Activated T-cell treated with anti-CD3 and anti-CD28 coated beads, Interleukin-2, amount 50 U/mL, for 4 hours (primary cell): ENCODE measurements at regions not wholly inside any gene's neighbourhood (a gene's known extent, or its start where the extent isn't known, plus 50 kb on each side); places are given as distances from the start of the nearest gene placed in this dataset.

Experiments
- ATAC-seq, 2 donors: fragments of 200-7000 bp; cut with Tn5 transposase; one replicate each; pipeline ENCODE4 v1.10.0; 2021
- DNase-seq: peaks from one replicate; pipeline ENCODE4 v3.0.0-alpha.2; 2020
- H3K27me3 Mint-ChIP-seq: one replicate; pipeline ENCODE4 v1.8.0; 2021; ENCODE audit warnings: low read depth, mixed read lengths
- H3K36me3 Mint-ChIP-seq: one replicate; pipeline ENCODE4 v1.8.0; 2022; ENCODE audit warnings: mixed read lengths; ENCODE audit not compliant: insufficient read depth
- H3K4me1 Mint-ChIP-seq: one replicate; pipeline ENCODE4 v1.8.0; 2021; ENCODE audit warnings: low read depth, mixed read lengths
- H3K4me3 Mint-ChIP-seq: one replicate; pipeline ENCODE4 v1.8.0; 2021; ENCODE audit warnings: mild to moderate bottlenecking, moderate library complexity, mixed read lengths
- H3K9me3 Mint-ChIP-seq: one replicate; pipeline ENCODE4 v1.8.0; 2021; ENCODE audit warnings: mixed read lengths

DNA sequence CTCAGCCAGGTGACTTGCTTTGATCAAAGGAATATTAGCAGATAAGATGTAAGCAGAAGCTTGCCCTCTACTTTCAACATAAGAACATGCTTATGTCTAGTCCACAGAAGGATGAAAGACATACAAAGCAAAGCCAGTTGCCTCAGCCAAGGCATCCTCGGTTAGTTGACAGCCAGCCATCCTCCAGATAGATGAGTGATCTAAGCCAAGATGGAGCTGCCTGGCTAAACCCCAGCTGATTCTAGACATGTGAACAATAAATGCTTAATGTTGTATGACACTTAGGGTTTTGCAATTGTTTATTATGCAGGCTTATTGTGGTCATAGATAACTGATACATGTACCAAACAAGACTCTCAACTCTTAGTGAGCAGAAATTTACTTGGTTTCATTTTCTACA, 157.6 kb upstream of the TMTC2 start:
- Mint-ChIP-seq H3K9me3 (no peaks in the 10 kb centered on the region), H3K4me1 (no peaks in the 10 kb centered on the region), H3K36me3 (no peaks in the 10 kb centered on the region), H3K27me3 (no peaks in the 10 kb centered on the region), H3K4me3 (no peak overlapping the region)
- no peak for ATAC-seq
- no peak for DNase-seq

- H3K4me1 Mint-ChIP-seq = no peaks in the 10 kb centered on the region
- no peak overlapping the region for H3K4me3 Mint-ChIP-seq
- H3K9me3 Mint-ChIP-seq = no peaks in the 10 kb centered on the region
- DNase-seq (no peak), ATAC-seq (no peak)
- no peaks in the 10 kb centered on the region for H3K36me3 Mint-ChIP-seq
- H3K27me3 Mint-ChIP-seq = no peaks in the 10 kb centered on the region
Observed at GRCh38 chr12:82529954-82530353, 156.8 kb upstream of the TMTC2 start.

GRCh38 chr12:82530394-82530793, 156.3 kb upstream of the TMTC2 start:
- no peak overlapping the region for H3K4me3 Mint-ChIP-seq
- no peaks in the 10 kb centered on the region for H3K4me1 Mint-ChIP-seq
- no peaks in the 10 kb centered on the region for H3K9me3 Mint-ChIP-seq
- DNase-seq = no peak
- ATAC-seq = no peak
- no peaks in the 10 kb centered on the region for H3K36me3 Mint-ChIP-seq
- no peaks in the 10 kb centered on the region for H3K27me3 Mint-ChIP-seq

DNA sequence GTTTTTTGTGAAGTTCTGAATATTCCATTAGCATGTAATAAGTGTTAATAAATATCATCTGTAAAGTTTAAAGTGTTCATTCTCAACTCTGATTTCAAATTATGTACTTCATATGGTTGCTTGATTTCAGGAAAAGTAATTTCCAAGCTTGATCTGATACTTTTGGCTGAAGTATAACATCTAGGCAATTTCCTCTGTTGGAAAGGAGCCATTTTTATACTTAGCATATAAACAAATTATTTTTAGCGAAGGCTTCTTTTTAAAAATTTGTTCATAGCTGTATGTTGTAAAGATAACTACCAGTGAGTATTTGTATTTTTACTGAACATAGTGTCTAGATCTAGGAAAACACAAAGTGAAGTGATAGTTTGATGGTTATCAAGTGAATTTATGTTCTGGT, 153.4 kb upstream of the TMTC2 start:
- H3K36me3 Mint-ChIP-seq = no peaks in the 10 kb centered on the region
- ATAC-seq (no peak), DNase-seq (no peak)
- H3K4me3 Mint-ChIP-seq = no peak overlapping the region
- H3K4me1 Mint-ChIP-seq = no peaks in the 10 kb centered on the region
- no peaks in the 10 kb centered on the region for H3K9me3 Mint-ChIP-seq
- no peaks in the 10 kb centered on the region for H3K27me3 Mint-ChIP-seq

DNA sequence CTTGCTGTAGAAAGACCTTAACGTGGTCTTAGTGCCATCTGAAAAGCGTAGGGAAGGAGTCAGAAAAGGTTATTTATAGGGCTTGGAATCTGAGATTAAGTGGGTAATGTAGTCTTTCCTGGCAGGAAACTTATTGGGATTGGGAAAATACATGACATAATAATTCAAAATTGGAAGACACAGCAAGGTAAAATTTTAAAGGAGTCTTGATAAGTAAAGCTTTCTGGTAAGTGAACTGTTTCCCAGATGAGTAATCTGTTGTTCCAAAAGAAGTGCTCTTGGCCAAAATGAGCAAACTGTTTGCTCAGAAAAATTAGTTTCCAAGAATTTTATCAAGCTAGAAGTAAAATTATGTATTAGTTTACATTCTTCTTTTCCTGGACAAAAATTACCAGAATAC, 149.3 kb upstream of the TMTC2 start:
- H3K27me3 Mint-ChIP-seq = no peaks in the 10 kb centered on the region
- no peak overlapping the region for H3K4me3 Mint-ChIP-seq
- H3K4me1 Mint-ChIP-seq = no peaks in the 10 kb centered on the region
- no peak for DNase-seq
- peaks cover 13% of the 10 kb centered on the region for H3K9me3 Mint-ChIP-seq
- no peak for ATAC-seq
- no peaks in the 10 kb centered on the region for H3K36me3 Mint-ChIP-seq

GRCh38 chr12:82554529-82554928, 132.2 kb upstream of the TMTC2 start:
- H3K9me3 Mint-ChIP-seq = peaks cover 9% of the 10 kb centered on the region
- no peak overlapping the region for H3K4me3 Mint-ChIP-seq
- DNase-seq (no peak), ATAC-seq (no peak)
- H3K4me1 Mint-ChIP-seq = no peaks in the 10 kb centered on the region
- H3K27me3 Mint-ChIP-seq = no peaks in the 10 kb centered on the region
- H3K36me3 Mint-ChIP-seq = no peaks in the 10 kb centered on the region

GRCh38 chr12:82555699-82556098, 131.0 kb upstream of the TMTC2 start:
- H3K27me3 Mint-ChIP-seq = no peaks in the 10 kb centered on the region
- no peaks in the 10 kb centered on the region for H3K4me1 Mint-ChIP-seq
- H3K9me3 Mint-ChIP-seq = peaks cover 4% of the 10 kb centered on the region
- no peak overlapping the region for H3K4me3 Mint-ChIP-seq
- no peak for DNase-seq
- H3K36me3 Mint-ChIP-seq = no peaks in the 10 kb centered on the region
- ATAC-seq = no peak

GRCh38 chr12:82565966-82566365, 120.7 kb upstream of the TMTC2 start:
- ATAC-seq (no peak), DNase-seq (no peak)
- Mint-ChIP-seq H3K4me3 (no peak overlapping the region), H3K4me1 (no peaks in the 10 kb centered on the region), H3K27me3 (peaks cover 3% of the 10 kb centered on the region), H3K36me3 (no peaks in the 10 kb centered on the region), H3K9me3 (no peaks in the 10 kb centered on the region)

DNA sequence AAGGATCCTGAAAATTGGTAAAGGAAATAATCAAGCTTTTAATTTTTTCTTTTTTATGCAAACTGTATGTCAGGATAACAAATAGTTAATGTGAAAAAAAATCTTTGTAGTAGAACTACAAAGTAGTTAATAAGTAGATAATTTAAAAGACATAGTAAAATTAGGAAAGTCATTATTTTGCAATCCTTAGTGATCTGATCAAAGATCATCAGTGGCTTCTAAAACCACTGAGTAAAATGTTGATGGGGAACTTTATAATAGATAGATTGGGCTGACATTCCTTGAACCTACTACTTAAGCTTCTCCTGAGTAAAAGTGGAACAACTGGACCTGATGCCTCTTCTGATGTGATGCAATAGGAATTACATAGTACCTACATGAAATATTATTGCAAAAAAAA, 119.0 kb upstream of the TMTC2 start:
- Mint-ChIP-seq H3K9me3 (no peaks in the 10 kb centered on the region), H3K4me3 (no peak overlapping the region), H3K27me3 (peaks cover 3% of the 10 kb centered on the region), H3K4me1 (no peaks in the 10 kb centered on the region), H3K36me3 (no peaks in the 10 kb centered on the region)
- no peak for ATAC-seq
- DNase-seq = no peak

DNA sequence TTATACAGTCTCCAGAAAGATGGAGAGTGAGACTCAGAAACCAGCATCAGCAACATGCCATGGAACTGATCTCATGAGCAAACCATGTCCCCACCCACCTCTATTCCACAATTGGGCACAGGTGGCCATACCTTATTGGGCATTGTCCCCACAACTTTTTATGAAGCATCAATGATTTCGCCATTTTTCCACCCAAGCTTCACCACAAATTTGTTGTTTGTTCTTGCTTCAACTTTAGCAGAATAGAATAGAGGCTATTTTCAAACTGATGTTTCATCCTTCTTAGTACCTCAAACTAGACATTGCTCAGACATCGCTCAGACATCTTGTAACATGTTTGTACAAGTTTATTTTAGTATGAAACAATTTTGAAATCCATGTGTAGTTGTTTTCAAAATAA, 112.5 kb upstream of the TMTC2 start:
- no peaks in the 10 kb centered on the region for H3K27me3 Mint-ChIP-seq

GRCh38 chr12:82578725-82579124, 108.0 kb upstream of the TMTC2 start:
- Mint-ChIP-seq H3K4me3 (no peak overlapping the region), H3K27me3 (no peaks in the 10 kb centered on the region), H3K36me3 (no peaks in the 10 kb centered on the region), H3K4me1 (no peaks in the 10 kb centered on the region), H3K9me3 (no peaks in the 10 kb centered on the region)
- DNase-seq (no peak), ATAC-seq (no peak)

More for the DNA sequence above, 112.5 kb upstream of the TMTC2 start:
- Mint-ChIP-seq H3K4me3 (no peak overlapping the region), H3K36me3 (no peaks in the 10 kb centered on the region), H3K9me3 (no peaks in the 10 kb centered on the region), H3K4me1 (no peaks in the 10 kb centered on the region)
- DNase-seq (no peak), ATAC-seq (no peak)

DNA sequence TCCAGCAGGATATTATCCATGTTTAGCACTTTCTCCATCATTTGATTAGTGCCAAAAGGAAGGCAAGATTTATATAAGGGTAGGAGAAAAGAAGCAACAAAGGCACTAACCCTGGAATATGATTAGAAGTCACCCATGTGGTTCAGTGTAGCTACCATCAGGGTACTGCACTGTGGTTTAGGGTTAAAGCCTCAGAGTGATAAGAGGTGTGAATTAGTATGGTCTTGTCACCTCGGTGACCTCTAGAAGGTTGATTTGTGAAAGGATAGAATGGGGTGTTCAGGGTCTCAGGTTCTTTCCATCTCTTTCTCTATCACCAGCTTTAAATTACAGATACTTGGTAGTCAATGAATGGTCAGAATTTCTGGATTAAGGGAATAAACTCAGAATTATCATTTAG, 103.0 kb upstream of the TMTC2 start:
- no peak for DNase-seq
- no peak for ATAC-seq
- Mint-ChIP-seq H3K4me3 (no peak overlapping the region), H3K4me1 (no peaks in the 10 kb centered on the region), H3K9me3 (peaks cover 12% of the 10 kb centered on the region), H3K36me3 (no peaks in the 10 kb centered on the region), H3K27me3 (no peaks in the 10 kb centered on the region)

- ATAC-seq = no peak
- H3K27me3 Mint-ChIP-seq = no peaks in the 10 kb centered on the region
- no peak overlapping the region for H3K4me3 Mint-ChIP-seq
- H3K36me3 Mint-ChIP-seq = no peaks in the 10 kb centered on the region
- no peak for DNase-seq
- no peaks in the 10 kb centered on the region for H3K4me1 Mint-ChIP-seq
- H3K9me3 Mint-ChIP-seq = peaks cover 5% of the 10 kb centered on the region
Observed at GRCh38 chr12:82593143-82593542, 93.6 kb upstream of the TMTC2 start.

- no peaks in the 10 kb centered on the region for H3K9me3 Mint-ChIP-seq
- no peaks in the 10 kb centered on the region for H3K4me1 Mint-ChIP-seq
- H3K4me3 Mint-ChIP-seq = no peak overlapping the region
- H3K27me3 Mint-ChIP-seq = no peaks in the 10 kb centered on the region
- DNase-seq (no peak), ATAC-seq (no peak)
- H3K36me3 Mint-ChIP-seq = no peaks in the 10 kb centered on the region
Observed at GRCh38 chr12:82593901-82594396, 92.8 kb upstream of the TMTC2 start.

DNA sequence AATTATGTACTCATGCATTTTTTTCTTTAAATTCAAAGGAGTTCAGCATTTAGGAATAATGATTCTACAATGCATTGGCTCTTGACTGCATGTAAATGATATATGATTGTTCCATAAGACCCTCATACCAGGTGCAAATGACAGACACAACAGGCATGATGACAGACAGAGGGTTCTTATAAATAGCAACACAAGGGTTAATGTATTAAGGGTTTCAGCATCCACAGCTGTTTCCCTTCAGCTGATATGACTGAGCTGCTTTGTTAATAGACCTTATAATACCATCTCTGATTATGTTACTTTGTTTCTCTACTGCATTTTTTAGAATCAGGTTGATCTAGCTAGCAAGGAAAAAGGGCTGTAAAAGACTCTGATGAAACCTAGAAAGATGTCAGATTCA, 90.8 kb upstream of the TMTC2 start:
- no peaks in the 10 kb centered on the region for H3K36me3 Mint-ChIP-seq
- no peak overlapping the region for H3K4me3 Mint-ChIP-seq
- no peaks in the 10 kb centered on the region for H3K9me3 Mint-ChIP-seq
- ATAC-seq = no peak
- H3K4me1 Mint-ChIP-seq = no peaks in the 10 kb centered on the region
- H3K27me3 Mint-ChIP-seq = no peaks in the 10 kb centered on the region
- DNase-seq = no peak

DNA sequence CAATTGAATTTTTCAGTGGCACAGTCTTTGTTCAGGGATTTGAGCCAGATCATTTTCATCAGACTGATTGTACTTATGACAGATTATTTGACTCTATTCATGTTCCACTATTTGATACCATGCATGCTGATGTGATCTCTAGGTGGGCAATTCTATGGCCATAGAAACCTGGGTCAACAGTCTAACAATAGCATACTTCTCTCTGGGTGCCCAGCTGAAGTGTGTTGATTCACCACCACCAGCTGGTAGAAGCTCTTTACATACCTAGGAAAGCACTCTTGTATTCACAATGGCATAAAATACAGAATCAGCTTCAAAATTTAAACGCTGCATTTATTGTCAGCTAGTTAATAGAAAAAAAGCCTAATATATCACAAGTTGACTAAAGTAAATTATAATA, 90.2 kb upstream of the TMTC2 start:
- Mint-ChIP-seq H3K27me3 (no peaks in the 10 kb centered on the region), H3K4me3 (no peak overlapping the region), H3K9me3 (no peaks in the 10 kb centered on the region), H3K36me3 (no peaks in the 10 kb centered on the region), H3K4me1 (no peaks in the 10 kb centered on the region)
- DNase-seq = no peak
- ATAC-seq = no peak
